ENCODE measurements at regions not wholly inside any gene's neighbourhood (a gene's known extent, or its start where the extent isn't known, plus 50 kb on each side); places are given as distances from the start of the nearest gene placed in this dataset.

GRCh38 chr10:107650939-107651338 is 486.4 kb upstream of the SORCS1 start:
- TF ChIP-seq CTCF (IDR thresholded peaks at IDR 0.05) = no peak
- TF ChIP-seq POLR2AphosphoS5 (IDR thresholded peaks at IDR 0.05; ENCODE audit: low read depth, low read length) = no peak
- no peak for TF ChIP-seq SIN3A (IDR thresholded peaks at IDR 0.05; ENCODE audit: borderline replicate concordance, insufficient read depth, low read depth, low read length)

All from Panc1 (cell line).